Astrocyte of the spinal cord (primary cell): ENCODE measurements at regions not wholly inside any gene's neighbourhood (a gene's known extent, or its start where the extent isn't known, plus 50 kb on each side); places are given as distances from the start of the nearest gene placed in this dataset.

Experiments used
- DNase-seq: peaks from one replicate; pipeline ENCODE4 v3.0.0; 2011; ENCODE audit warnings: low read depth, low spot score
- H3K4me3 ChIP-seq: 2 replicates; pipeline ENCODE4 v1.5.1; 2011; ENCODE audit warnings: low read depth, mild to moderate bottlenecking, low read length, moderate library complexity
- CTCF ChIP-seq: IDR thresholded peaks from 2 replicates; pipeline ENCODE4 v1.5.1; 2012; ENCODE audit warnings: low read depth, mild to moderate bottlenecking, low read length, inconsistent platforms
- in situ Hi-C: cut with HindIII; loops from 2 replicates; pipeline ENCODE4 v1.10.0; 2017; ENCODE audit warnings: low sequenced_read_pairs

GRCh38 chr2:46813020-46813415 lies 102.6 kb downstream of the MCFD2 start:
- DNase-seq = no peak
- no peak overlapping the region for H3K4me3 ChIP-seq
- in situ Hi-C loops = no loop called here
- TF ChIP-seq CTCF = no peak
